ENCODE measurements at regions not wholly inside any gene's neighbourhood (a gene's known extent, or its start where the extent isn't known, plus 50 kb on each side); places are given as distances from the start of the nearest gene placed in this dataset.

DNA sequence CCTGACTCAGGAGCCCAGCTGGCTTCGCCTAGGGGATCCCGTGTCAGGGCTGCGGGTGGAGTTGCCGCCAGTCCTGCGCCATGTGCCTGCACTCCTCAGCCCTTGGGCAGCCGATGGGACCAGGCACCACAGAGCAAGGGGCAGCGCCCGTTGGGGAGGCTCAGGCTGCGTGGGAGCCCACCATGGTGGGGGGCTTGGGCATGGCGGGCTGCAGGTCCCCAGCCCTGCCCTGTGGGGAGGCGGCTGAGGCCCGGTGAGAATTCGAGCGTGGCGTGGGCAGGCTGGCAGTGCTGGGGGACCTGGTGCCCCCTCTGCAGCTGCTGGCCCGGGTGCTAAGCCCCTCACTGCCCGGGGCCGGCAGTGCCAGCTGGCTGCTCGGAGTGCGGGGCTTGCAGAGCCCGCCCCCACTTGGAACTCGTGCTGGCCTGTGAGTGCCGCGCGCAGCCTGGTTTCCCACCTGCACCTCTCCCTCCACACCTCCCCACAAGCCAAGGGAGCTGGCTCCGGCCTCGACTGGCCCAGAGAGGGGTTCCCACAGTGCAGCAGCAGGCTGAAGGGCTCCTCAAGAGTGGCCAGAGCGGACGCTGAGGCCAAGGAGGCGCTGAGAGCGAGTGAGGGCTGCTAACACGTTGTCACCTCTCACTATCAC lies 135.1 kb upstream of the SEL1L start:
- no peak overlapping the region for H3K27ac ChIP-seq (replicated peaks)
- no peak for DNase-seq (ENCODE audit: low read depth in 1 of 2, low spot score in 1 of 2)
- TF ChIP-seq SPI1 (IDR thresholded peaks at IDR 0.05; ENCODE audit: borderline replicate concordance, low read depth) (no peak), POLR2AphosphoS5 (IDR thresholded peaks at IDR 0.05; ENCODE audit: low read depth) (no peak), GABPA (IDR thresholded peaks at IDR 0.05; ENCODE audit: low read depth) (no peak)
- TF ChIP-seq, protein P1, sequence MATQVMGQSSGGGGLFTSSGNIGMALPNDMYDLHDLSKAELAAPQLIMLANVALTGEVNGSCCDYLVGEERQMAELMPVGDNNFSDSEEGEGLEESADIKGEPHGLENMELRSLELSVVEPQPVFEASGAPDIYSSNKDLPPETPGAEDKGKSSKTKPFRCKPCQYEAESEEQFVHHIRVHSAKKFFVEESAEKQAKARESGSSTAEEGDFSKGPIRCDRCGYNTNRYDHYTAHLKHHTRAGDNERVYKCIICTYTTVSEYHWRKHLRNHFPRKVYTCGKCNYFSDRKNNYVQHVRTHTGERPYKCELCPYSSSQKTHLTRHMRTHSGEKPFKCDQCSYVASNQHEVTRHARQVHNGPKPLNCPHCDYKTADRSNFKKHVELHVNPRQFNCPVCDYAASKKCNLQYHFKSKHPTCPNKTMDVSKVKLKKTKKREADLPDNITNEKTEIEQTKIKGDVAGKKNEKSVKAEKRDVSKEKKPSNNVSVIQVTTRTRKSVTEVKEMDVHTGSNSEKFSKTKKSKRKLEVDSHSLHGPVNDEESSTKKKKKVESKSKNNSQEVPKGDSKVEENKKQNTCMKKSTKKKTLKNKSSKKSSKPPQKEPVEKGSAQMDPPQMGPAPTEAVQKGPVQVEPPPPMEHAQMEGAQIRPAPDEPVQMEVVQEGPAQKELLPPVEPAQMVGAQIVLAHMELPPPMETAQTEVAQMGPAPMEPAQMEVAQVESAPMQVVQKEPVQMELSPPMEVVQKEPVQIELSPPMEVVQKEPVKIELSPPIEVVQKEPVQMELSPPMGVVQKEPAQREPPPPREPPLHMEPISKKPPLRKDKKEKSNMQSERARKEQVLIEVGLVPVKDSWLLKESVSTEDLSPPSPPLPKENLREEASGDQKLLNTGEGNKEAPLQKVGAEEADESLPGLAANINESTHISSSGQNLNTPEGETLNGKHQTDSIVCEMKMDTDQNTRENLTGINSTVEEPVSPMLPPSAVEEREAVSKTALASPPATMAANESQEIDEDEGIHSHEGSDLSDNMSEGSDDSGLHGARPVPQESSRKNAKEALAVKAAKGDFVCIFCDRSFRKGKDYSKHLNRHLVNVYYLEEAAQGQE (IDR thresholded peaks at IDR 0.05; ENCODE audit: insufficient replicate concordance, low read depth) = no peak
- TF ChIP-seq, protein P2, sequence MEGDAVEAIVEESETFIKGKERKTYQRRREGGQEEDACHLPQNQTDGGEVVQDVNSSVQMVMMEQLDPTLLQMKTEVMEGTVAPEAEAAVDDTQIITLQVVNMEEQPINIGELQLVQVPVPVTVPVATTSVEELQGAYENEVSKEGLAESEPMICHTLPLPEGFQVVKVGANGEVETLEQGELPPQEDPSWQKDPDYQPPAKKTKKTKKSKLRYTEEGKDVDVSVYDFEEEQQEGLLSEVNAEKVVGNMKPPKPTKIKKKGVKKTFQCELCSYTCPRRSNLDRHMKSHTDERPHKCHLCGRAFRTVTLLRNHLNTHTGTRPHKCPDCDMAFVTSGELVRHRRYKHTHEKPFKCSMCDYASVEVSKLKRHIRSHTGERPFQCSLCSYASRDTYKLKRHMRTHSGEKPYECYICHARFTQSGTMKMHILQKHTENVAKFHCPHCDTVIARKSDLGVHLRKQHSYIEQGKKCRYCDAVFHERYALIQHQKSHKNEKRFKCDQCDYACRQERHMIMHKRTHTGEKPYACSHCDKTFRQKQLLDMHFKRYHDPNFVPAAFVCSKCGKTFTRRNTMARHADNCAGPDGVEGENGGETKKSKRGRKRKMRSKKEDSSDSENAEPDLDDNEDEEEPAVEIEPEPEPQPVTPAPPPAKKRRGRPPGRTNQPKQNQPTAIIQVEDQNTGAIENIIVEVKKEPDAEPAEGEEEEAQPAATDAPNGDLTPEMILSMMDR (IDR thresholded peaks at IDR 0.05; ENCODE audit: insufficient read depth, low read length) = no peak
- no peaks in the 10 kb centered on the region for H3K27me3 ChIP-seq (ENCODE audit: insufficient read depth, poor library complexity, severe bottlenecking)
- no peak overlapping the region for H3K4me3 ChIP-seq (replicated peaks; ENCODE audit: insufficient read depth, low read length)

DNA sequence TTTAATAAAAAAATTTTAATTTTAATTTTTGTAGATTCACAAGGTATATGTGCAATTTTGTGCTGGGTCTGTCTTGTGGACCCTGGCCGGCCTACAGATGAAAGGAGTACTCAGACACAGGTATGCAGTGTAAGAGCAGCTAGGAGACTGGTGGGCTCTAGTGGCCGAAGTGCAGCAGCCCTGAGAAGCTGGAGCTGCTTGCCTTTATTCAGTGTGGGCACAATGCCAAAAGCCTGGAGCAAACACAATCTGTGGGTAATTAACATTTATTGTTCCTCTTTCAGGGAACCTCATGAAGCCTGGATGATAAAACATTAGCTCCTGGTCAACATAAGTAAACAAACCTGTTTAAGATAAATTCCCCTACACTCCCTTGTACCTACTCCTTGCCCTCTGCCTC lies 135.7 kb upstream of the SEL1L start:
- no peak for DNase-seq (ENCODE audit: low read depth in 1 of 2, low spot score in 1 of 2)
- no peak overlapping the region for H3K27ac ChIP-seq (replicated peaks)
- H3K4me3 ChIP-seq (replicated peaks; ENCODE audit: insufficient read depth, low read length) = no peak overlapping the region
- H3K27me3 ChIP-seq (ENCODE audit: insufficient read depth, poor library complexity, severe bottlenecking) = no peaks in the 10 kb centered on the region
- TF ChIP-seq GABPA (IDR thresholded peaks at IDR 0.05; ENCODE audit: low read depth) (no peak), POLR2AphosphoS5 (IDR thresholded peaks at IDR 0.05; ENCODE audit: low read depth) (no peak), SPI1 (IDR thresholded peaks at IDR 0.05; ENCODE audit: borderline replicate concordance, low read depth) (no peak)
- TF ChIP-seq, protein P2 (IDR thresholded peaks at IDR 0.05; ENCODE audit: insufficient read depth, low read length) = no peak
- TF ChIP-seq, protein P1 (IDR thresholded peaks at IDR 0.05; ENCODE audit: insufficient replicate concordance, low read depth) = no peak

DNA sequence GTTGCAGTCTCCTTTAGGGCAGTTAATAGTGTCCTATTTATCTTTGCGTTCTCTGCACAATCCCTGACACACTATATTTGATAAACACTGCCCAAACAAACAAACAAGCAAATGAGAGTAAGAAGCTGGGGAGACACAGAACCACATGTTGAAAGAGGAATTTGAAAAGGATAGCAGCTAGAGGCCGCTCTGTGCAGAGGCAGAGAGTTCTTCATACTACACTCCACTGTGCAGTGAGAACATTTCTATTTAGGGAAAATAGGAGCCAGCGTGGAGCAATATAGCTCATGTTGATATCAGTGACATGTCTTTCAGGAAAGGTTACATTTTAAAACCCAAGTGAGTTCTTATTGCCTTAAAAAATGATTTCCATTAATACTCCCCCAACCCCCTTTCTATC lies 140.3 kb upstream of the SEL1L start:
- Histone ChIP-seq H3K27ac (replicated peaks) (no peak overlapping the region), H3K4me3 (replicated peaks; ENCODE audit: insufficient read depth, low read length) (no peak overlapping the region), H3K27me3 (ENCODE audit: insufficient read depth, poor library complexity, severe bottlenecking) (no peaks in the 10 kb centered on the region)
- TF ChIP-seq SPI1 (IDR thresholded peaks at IDR 0.05; ENCODE audit: borderline replicate concordance, low read depth) (no peak), GABPA (IDR thresholded peaks at IDR 0.05; ENCODE audit: low read depth) (no peak), POLR2AphosphoS5 (IDR thresholded peaks at IDR 0.05; ENCODE audit: low read depth) (no peak)
- TF ChIP-seq, protein P2 (IDR thresholded peaks at IDR 0.05; ENCODE audit: insufficient read depth, low read length) = no peak
- TF ChIP-seq, protein P1 (IDR thresholded peaks at IDR 0.05; ENCODE audit: insufficient replicate concordance, low read depth) = no peak
- no peak for DNase-seq (ENCODE audit: low read depth in 1 of 2, low spot score in 1 of 2)
